GM21423 (cell line): ENCODE measurements at regions not wholly inside any gene's neighbourhood (a gene's known extent, or its start where the extent isn't known, plus 50 kb on each side); places are given as distances from the start of the nearest gene placed in this dataset.

Experiments used
- ATAC-seq: cut with Tn5 transposase; IDR thresholded peaks from one replicate; pipeline ENCODE4 v1.9.1; 2021; ENCODE audit warnings: mild to moderate bottlenecking, moderate library complexity; ENCODE audit not compliant: unreplicated experiment

GRCh38 chr14:50056435-50056834, 59.9 kb downstream of the VCPKMT start:
- no peak for ATAC-seq

- ATAC-seq: no peak
These were observed 59.0 kb downstream of the VCPKMT start for GRCh38 chr14:50057331-50057730.

DNA sequence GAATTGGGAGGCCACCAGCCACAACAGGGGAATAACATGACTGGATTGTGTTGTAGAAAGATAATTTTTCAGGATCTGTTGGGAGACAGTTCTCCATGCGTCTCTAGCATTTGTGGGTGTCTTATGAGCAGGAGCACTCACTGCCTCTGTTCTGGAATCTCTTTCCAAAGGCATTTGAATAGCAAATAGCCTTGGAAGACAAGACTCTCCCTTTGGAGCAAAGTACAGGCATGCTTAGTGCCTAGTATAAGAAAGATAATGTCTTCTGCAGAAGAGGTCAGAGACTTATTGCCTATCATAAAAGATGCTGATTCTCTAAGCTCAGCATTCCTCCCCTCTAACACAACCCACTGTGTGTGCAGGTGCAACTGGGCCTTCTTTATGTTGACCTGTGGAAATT, 58.3 kb downstream of the VCPKMT start:
- ATAC-seq: no peak
